HCT116 (cell line): ENCODE measurements at regions not wholly inside any gene's neighbourhood (a gene's known extent, or its start where the extent isn't known, plus 50 kb on each side); places are given as distances from the start of the nearest gene placed in this dataset.

Experiments
- ATAC-seq: fragments of 200-7000 bp; cut with Tn5 transposase; 2 replicates; pipeline ENCODE4 v1.9.1; 2020; ENCODE audit warnings: mild to moderate bottlenecking, moderate library complexity
- BruUV-seq: library from RNA; stranded (reverse); fragments of 400-500 nt; replicated peaks from 2 replicates; lab custom pipeline; 2021; lab: Mats Ljungman, UMichigan
- CTCF ChIA-PET: fragments of 300-600 bp; sonication (Branson Sonifier 250); formaldehyde crosslinking; loops from one replicate; lab custom pipeline; 2021; ENCODE audit warnings: antibody characterized with exemption; lab: Charles Lee
- POLR2A ChIA-PET: fragments of 300-600, 350-600 bp; sonication (Branson Sonifier 250); formaldehyde crosslinking; loops from one replicate; lab custom pipeline; 2021; ENCODE audit warnings: antibody characterized with exemption; lab: Charles Lee
- RAD21 ChIA-PET, 2 experiments: fragments of 300-600 bp; sonication (Branson Sonifier 250); formaldehyde crosslinking; loops; one replicate each; lab custom pipeline; 2023; ENCODE audit warnings: low total read pairs in 2 of 2; ENCODE audit not compliant: uncharacterized antibody in 2 of 2, unreplicated experiment in 2 of 2, low non-redundant PET in 1 of 2; lab: Charles Lee
- DNase-seq: peaks from one replicate; pipeline ENCODE4 v3.0.0-alpha.2; 2010; ENCODE audit warnings: low read depth, low spot score
- H2AFZ ChIP-seq: fragments of 200-600 bp; shearing (Covaris generic), sonication (generic); 2 replicates; pipeline ENCODE4 v1.6.1; 2017; ENCODE audit warnings: low read depth, mixed run types, mixed read lengths, antibody characterized with exemption, low read length; ENCODE audit not compliant: poor library complexity, severe bottlenecking
- H3K27ac ChIP-seq: 2 replicates; pipeline ENCODE4 v1.5.1; 2012; ENCODE audit warnings: low read depth, low read length
- H3K27me3 ChIP-seq: fragments of 200-600 bp; sonication (generic); 2 replicates; pipeline ENCODE4 v1.6.1; 2016; ENCODE audit warnings: mixed run types, low read length, mixed read lengths; ENCODE audit not compliant: insufficient read depth
- H3K36me3 ChIP-seq, 2 experiments: fragments of 200-500 bp in 1 of 2; fragments of 200-600 bp in 1 of 2; sonication (Bioruptor generic) in 1 of 2; sonication (generic) in 1 of 2; 2 replicates each; pipeline versions ENCODE4 v1.5.1 to v1.6.1; 2014 to 2016; ENCODE audit warnings: low read length in 2 of 2, inconsistent platforms in 1 of 2, mixed read lengths in 1 of 2, mixed run types in 1 of 2; ENCODE audit not compliant: insufficient read depth in 2 of 2, control insufficient read depth in 1 of 2
- H3K4me1 ChIP-seq, 2 experiments: fragments of 200-600 bp in 1 of 2; sonication (generic) in 1 of 2; 2 replicates each; pipeline versions ENCODE4 v1.5.1 to v1.6.1; 2012 to 2017; ENCODE audit warnings: low read length in 2 of 2, inconsistent platforms in 1 of 2, mild to moderate bottlenecking in 1 of 2, mixed read lengths in 1 of 2, mixed run types in 1 of 2, moderate library complexity in 1 of 2; ENCODE audit not compliant: insufficient read depth in 2 of 2, control insufficient read depth in 1 of 2
- H3K4me2 ChIP-seq: fragments of 200-600 bp; sonication (generic); 2 replicates; pipeline ENCODE4 v1.6.1; 2017; ENCODE audit warnings: mixed run types, low read length, mixed read lengths
- H3K4me3 ChIP-seq, 2 experiments: fragments of 200-600 bp in 1 of 2; sonication (generic) in 1 of 2; replicated peaks in 1 of 2; 2 replicates each; pipeline ENCODE4 v1.5.1; 2011 to 2016; ENCODE audit warnings: low read length in 2 of 2, control low read depth in 1 of 2, low read depth in 1 of 2, mild to moderate bottlenecking in 1 of 2, mixed read lengths in 1 of 2, mixed run types in 1 of 2
- H3K79me2 ChIP-seq: fragments of 200-600 bp; sonication (generic); 2 replicates; pipeline ENCODE4 v1.6.1; 2017; ENCODE audit warnings: mild to moderate bottlenecking, mixed run types, low read length, moderate library complexity, mixed read lengths; ENCODE audit not compliant: insufficient read depth
- H3K9ac ChIP-seq: fragments of 200-600 bp; sonication (generic); 2 replicates; pipeline ENCODE4 v1.6.1; 2016; ENCODE audit warnings: low read length, mixed read lengths
- H3K9me2 ChIP-seq: fragments of 200-600 bp; sonication (generic), shearing (Covaris generic); 2 replicates; pipeline ENCODE4 v1.6.1; 2017; ENCODE audit warnings: mixed run types, mild to moderate bottlenecking, moderate library complexity; ENCODE audit not compliant: insufficient read depth
- H3K9me3 ChIP-seq, 2 experiments: fragments of 200-500 bp in 1 of 2; fragments of 200-600 bp in 1 of 2; sonication (Bioruptor generic) in 1 of 2; sonication (generic) in 1 of 2; 2 replicates each; pipeline ENCODE4 v1.6.1; 2014 to 2017; ENCODE audit warnings: low read length in 2 of 2, mixed read lengths in 2 of 2, inconsistent platforms in 1 of 2, low read depth in 1 of 2, mild to moderate bottlenecking in 1 of 2, mixed run types in 1 of 2, moderate library complexity in 1 of 2; ENCODE audit not compliant: control insufficient read depth in 1 of 2, insufficient read depth in 1 of 2
- H4K20me1 ChIP-seq: fragments of 200-600 bp; sonication (generic), shearing (Covaris generic); 2 replicates; pipeline ENCODE4 v1.6.1; 2017; ENCODE audit warnings: mixed run types, mild to moderate bottlenecking, moderate library complexity; ENCODE audit not compliant: insufficient read depth
- ATF3 ChIP-seq: IDR thresholded peaks from 2 replicates; pipeline ENCODE4 v1.6.1; 2012
- CEBPB ChIP-seq: IDR thresholded peaks from 2 replicates; pipeline ENCODE4 v1.6.1; 2012; ENCODE audit warnings: low read depth
- EGR1 ChIP-seq: IDR thresholded peaks from 2 replicates; pipeline ENCODE4 v1.6.1; 2012; ENCODE audit warnings: low read depth
- ELF1 ChIP-seq: IDR thresholded peaks from 2 replicates; pipeline ENCODE4 v1.6.1; 2012; ENCODE audit warnings: low read depth, borderline replicate concordance
- EZH2 ChIP-seq: fragments of 200-600 bp; sonication (generic); IDR thresholded peaks from 2 replicates; pipeline ENCODE4 v1.6.1; 2017; ENCODE audit warnings: antibody characterized with exemption, mixed run types
- EZH2phosphoT487 ChIP-seq: fragments of 200-600 bp; IDR thresholded peaks from 2 replicates; pipeline ENCODE4 v1.6.1; 2018; ENCODE audit warnings: antibody characterized with exemption, borderline replicate concordance
- FOSL1 ChIP-seq: IDR thresholded peaks from 2 replicates; pipeline ENCODE4 v1.6.1; 2012; ENCODE audit warnings: low read depth
- JUND ChIP-seq: IDR thresholded peaks from 2 replicates; pipeline ENCODE4 v1.6.1; 2012
- MAX ChIP-seq: IDR thresholded peaks from 2 replicates; pipeline ENCODE4 v1.6.1; 2012
- POLR2A ChIP-seq: IDR thresholded peaks from 2 replicates; pipeline ENCODE4 v1.7.0; 2011; ENCODE audit warnings: borderline replicate concordance; ENCODE audit not compliant: insufficient read depth, insufficient read length; ENCODE audit errors: extremely low read depth
- REST ChIP-seq: IDR thresholded peaks from 2 replicates; pipeline ENCODE4 v1.6.1; 2012; ENCODE audit warnings: low read depth
- SIN3A ChIP-seq: IDR thresholded peaks from 2 replicates; pipeline ENCODE4 v1.6.1; 2012; ENCODE audit warnings: low read depth
- TCF7L2 ChIP-seq: IDR thresholded peaks from 2 replicates; pipeline ENCODE4 v1.7.0; 2011; ENCODE audit warnings: borderline replicate concordance, inconsistent platforms; ENCODE audit not compliant: insufficient read depth, insufficient read length; ENCODE audit errors: extremely low read depth
- ZFX ChIP-seq: fragments of 450-650 bp; IDR thresholded peaks from 2 replicates; pipeline ENCODE4 v1.6.1; 2017
- intact Hi-C: fragments of 100-400 bp; cut with micrococcal nuclease; formaldehyde crosslinking; loops from 2 replicates; pipeline ENCODE4 v1.10.0; 2022

- CTCF ChIA-PET: no interaction called here
- Histone ChIP-seq H2AFZ (no peak overlapping the region), H3K9ac (no peak overlapping the region), H3K4me1 (no peaks in the 10 kb centered on the region), H3K4me2 (no peak overlapping the region), H3K79me2 (no peaks in the 10 kb centered on the region), H3K36me3 (no peaks in the 10 kb centered on the region), H3K27ac (no peak overlapping the region), H3K9me2 (no peaks in the 10 kb centered on the region), H3K9me3 (no peaks in the 10 kb centered on the region), H3K27me3 (no peaks in the 10 kb centered on the region), H3K4me3 (no peak overlapping the region), H4K20me1 (no peaks in the 10 kb centered on the region)
- intact Hi-C loops: no loop called here
- ATAC-seq (no peak), DNase-seq (no peak)
- RAD21 ChIA-PET: no interaction called here
- TF ChIP-seq ATF3 (no peak), MAX (no peak), SIN3A (no peak), ELF1 (no peak), CEBPB (no peak), EGR1 (no peak), EZH2phosphoT487 (no peak), TCF7L2 (no peak), FOSL1 (no peak), ZFX (no peak)
- no TSS peak for BruUV-seq
- POLR2A ChIA-PET: no interaction called here
Measured at GRCh38 chr12:125544960-125545359, 479.7 kb downstream of the AACS start.

GRCh38 chr12:125549171-125549570 is 483.9 kb downstream of the AACS start:
- no peak for ATAC-seq
- Histone ChIP-seq H3K4me1 (no peaks in the 10 kb centered on the region), H3K27me3 (no peaks in the 10 kb centered on the region), H4K20me1 (no peaks in the 10 kb centered on the region)
- CTCF ChIA-PET: no interaction called here
- TF ChIP-seq FOSL1 (no peak), EZH2 (no peak), REST (no peak), POLR2A (no peak), JUND (no peak)
- TF ChIP-seq, all 23 proteins: peak for 0
- Histone ChIP-seq H3K9ac (no peak overlapping the region), H3K9me2 (no peaks in the 10 kb centered on the region), H3K79me2 (no peaks in the 10 kb centered on the region), H2AFZ (no peak overlapping the region), H3K27ac (no peak overlapping the region), H3K9me3 (no peaks in the 10 kb centered on the region), H3K4me2 (no peak overlapping the region), H3K36me3 (no peaks in the 10 kb centered on the region), H3K4me3 (no peak overlapping the region)
- BruUV-seq: no TSS peak
- intact Hi-C loops: no loop called here
- no peak for DNase-seq
- ChIA-PET RAD21 (no interaction called here), POLR2A (no interaction called here)
